ENCODE measurements at regions not wholly inside any gene's neighbourhood (a gene's known extent, or its start where the extent isn't known, plus 50 kb on each side); places are given as distances from the start of the nearest gene placed in this dataset.
"Not testable (repeated sequence)": the region's sequence is repeated elsewhere in the genome, so short reads cannot be mapped to it uniquely, and the experiment has no call there.

DNA sequence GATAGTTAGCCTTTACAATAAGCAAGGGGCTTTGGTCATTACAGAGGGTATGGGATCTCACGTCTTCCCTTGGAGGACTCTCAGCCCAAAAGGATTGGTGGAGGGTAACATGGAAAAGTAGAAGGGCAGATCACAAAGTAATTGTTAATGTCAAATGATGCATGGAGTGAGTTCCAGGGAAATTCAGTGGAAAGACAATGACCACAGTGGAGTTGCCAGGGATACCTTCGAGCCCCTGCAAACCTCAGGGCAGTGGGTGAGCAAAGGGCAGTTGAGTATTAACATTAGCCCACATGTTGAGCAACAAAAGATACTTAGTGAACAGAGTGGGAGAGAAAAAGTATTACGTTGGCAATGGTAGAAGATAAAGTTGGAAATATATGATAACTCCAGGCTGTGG, 593.4 kb upstream of the NR2F2 start:
- DNase-seq: no peak

DNA sequence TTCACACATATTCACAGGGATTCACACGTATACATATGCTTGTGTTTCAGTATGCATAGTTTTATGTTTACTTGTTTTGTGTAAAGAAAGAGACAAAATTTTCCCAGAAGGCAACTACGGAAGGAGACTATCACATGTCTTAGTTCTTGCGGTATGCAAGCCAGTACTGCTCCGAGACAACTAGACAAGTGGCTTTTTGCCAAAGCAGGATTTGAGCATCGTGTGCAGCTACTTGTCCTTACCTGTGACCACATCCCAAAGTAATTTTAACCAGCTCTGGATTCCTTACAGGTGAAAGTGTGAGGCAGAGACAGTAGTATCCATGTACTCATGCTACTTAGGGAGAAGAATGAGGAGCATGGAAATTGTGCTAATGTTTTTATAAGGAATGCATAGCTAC, 591.4 kb upstream of the NR2F2 start:
- no peak for DNase-seq

DNA sequence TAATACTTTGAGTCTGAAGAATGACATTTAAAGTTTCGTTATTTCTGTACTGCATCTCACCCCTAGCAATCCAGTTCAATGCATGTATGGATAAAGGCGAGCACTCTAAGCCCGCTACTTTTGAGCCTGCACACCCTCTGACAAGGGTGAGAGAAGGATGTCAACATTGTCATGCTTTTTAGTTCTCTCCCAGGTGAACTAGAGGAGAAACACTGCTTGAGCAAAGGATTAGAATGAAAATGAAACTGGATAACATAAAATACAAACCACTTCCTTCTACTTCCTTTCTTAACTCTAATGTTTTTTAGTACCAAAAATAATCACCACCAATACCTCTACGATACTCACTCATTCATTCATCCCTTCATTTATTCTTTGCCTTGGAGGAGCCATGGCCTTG, 588.7 kb upstream of the NR2F2 start:
- DNase-seq: no peak

DNA sequence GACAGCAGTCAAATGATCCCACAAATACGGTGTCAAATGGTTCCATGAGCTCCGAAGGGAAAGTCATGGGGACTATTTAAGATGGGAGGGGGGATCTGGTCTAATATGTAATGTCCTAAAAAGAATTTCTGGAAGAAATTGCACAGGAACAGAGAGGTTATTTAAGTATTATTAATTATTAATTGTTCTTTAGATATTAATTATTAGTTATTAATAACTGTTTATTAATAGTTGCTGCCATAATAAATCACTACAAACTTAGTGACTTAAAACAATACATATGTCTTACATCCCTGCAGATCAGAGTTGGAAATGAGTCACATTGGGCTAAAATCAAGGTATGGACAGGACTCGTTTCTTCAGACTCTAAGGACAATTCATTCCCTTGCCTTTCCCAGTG, 588.2 kb upstream of the NR2F2 start:
- no peak for DNase-seq

DNA sequence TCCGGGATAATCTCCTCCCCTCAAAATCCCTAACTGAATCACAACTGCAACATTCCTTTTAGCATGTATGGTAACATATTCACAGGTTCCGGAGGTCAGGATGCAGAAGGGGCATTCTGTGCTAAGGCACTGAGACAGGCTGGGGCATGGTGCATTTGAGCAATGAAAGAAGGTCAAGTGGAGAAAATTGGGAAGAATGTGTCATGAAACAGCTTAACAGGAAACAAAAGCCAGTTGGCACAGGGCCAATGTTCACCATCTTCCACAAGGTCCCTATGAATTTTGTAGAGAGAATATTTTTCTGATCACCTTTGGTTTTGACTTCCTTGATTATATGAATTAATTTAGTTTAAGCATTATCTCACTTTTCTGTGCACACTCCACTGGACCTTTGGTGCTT, 587.7 kb upstream of the NR2F2 start:
- DNase-seq: no peak

DNA sequence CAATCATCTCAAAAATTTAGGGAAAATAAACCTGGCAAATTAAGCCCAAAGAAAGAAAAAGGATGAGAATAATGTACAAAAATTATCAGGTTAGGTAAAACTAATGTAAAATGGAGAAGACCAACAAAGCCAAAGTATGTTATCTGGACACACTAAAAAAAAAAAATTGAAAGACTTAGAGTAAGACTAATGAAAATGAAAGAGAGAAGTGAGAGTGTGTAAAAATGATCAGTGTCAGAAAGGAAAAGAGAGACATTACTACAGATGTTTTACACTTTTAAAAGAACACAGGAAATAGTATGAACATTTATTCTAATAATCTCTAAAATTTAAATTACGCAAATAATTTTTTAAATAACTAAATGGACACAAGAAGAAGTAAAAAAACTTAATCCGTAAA, 573.3 kb upstream of the NR2F2 start:
- no peak for DNase-seq

DNA sequence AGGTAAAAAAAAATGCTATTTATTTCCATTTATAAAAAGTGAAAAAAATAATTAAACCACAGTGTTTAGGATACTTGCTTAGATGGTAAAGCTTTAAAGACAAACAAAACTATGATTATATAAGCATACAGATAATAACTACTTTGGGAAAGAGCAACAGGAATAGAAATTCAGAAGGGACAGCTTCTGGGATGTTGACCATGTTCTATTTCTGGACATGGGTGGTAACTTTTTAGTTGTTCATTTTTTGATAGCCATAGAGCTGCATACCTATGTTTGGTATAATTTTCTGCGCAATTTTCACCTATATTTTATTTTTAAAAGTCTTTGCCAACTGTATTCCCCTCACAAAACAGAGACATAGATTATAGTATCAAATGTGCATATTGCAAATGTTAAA, 572.0 kb upstream of the NR2F2 start:
- no peak for DNase-seq

DNA sequence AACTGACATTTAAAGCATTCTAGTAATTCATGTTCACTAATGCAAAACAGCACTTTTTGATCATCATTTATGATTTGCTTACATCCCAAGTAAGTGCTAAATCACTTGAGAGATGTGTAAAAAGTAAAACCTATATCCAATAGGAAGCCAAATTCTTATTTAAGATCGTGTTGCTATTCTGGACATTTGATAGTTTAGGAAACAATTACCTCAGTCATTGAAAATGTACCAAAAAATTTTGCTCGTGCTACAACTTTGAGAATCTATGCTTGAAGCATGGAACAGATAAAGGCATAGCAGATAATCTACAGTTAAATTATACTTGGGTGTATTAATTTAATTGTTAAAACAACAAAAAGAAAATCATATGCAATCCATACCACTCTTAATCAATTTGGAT, 571.6 kb upstream of the NR2F2 start:
- no peak for DNase-seq

DNA sequence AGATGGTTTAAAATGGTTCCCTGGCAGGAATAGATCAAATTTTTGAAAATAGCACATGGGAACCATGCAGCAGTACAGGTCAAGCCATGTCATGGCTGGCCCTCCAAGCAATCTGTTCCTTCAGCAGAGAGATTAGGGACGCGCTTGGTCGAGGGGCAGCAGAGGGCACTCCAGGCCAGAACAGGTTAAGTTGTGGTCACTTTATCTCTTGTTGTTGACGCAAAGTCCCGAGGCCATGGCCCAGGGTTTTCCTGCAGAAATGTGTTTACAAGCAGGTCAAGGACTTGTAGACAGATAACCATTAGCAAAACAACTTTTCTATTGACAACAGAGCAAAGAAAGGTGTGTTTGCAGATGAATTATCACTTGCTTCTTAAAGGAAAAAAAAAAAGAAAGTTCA, 570.0 kb upstream of the NR2F2 start:
- no peak for DNase-seq

DNA sequence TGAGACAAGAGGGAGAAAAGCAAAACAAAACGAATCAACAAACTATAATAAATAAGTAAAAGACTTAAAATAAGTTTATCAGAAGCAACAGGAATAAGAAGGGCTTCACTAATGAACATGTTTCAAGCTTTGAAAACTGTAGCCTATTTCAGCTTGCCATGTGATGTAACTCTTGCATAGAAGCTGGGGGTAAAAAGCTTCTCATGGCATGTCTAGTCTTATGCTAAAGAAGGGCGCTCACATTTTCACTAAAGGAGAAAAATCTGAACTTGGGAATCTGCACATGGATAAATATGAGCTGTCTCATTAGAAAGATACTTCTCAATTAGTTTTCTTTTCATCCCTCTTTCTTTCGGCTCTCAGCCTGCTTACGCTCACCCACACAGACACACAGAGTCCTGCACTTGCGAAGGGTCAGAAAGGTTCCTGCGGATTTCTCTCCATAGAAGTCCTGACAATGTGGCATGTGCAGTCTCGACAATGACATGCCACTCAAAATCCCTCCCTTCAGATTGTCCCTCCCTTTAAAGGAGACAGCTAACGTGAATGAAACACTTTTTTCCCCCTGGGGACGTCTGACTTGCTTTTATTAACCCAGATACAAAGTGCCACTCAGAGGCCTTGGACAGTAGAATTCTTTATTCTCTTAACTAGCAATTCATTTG, 568.9 kb upstream of the NR2F2 start:
- no peak for DNase-seq

DNA sequence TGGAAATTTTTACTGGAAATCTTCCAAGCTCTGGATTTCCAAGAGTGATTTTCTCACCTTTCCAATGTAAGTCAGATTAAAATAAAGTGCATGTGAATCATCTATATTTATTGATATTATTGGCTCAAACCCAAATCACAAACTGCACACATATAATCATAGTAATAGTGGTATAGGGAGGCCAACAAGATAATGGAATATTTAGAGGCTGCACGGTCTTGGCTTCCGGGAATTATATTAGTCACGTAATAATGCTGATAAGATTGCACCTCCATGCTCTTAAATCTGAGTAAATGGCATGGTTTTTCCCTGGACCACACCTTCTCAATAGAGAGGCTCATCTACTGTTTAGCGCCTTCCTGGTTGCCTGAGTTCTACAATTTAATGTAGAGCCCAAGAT, 567.1 kb upstream of the NR2F2 start:
- no peak for DNase-seq

DNA sequence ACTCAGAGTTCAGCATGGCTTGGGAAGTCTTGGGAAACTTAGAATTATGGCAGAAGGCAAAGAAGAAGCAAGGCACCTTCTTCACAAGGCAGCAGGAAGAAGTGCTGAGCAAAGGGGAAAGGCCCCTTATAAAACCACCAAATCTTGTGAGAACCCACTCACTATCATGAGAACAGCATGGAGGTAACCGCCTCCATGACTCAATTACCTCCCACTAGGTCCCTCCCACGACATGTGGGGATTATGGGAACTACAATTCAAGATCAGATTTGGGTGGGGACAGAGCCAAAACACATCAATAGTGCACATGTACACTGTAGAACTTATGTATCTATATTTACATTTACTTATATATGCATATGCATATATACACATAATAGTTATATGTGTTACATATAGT, 565.3 kb upstream of the NR2F2 start:
- no peak for DNase-seq

DNA sequence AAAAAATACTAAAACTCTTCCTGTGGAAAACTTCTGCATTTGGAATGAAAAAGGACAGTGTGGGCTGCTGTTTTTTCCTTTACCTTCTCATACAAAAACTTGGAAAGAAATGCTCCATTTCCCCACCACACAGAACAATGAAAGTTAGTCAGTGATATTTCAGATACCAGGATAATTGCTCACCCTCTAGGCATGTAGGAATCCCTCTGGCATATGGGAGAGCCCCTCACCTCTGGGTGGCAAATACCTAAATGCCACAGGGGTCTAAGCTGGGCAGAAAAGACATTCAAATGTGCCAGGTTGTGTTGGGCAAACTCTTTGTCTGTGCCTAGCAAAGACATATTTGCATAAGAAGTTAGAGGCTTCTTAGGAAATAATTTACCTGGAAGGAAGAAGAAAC, 560.3 kb upstream of the NR2F2 start:
- peak; percentile 7 for DNase-seq

DNA sequence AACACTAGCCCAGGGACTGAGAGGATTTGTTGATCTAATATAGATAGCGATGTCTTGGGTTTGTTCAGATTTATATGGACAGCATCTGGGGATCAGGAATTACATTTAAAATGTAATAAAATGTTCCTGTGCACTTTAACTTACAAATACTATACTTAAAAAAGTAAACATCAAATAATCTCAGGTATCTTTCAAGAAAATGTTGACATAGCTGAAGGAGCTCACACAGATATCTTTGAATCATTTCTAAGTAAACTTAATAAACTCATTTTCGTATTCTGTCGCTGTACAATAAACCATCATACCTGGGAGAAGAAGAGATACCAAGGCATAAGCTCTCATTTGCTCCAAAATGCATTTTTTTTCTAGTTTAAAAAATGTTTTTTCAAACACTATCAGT, 557.5 kb upstream of the NR2F2 start:
- no peak for DNase-seq

DNA sequence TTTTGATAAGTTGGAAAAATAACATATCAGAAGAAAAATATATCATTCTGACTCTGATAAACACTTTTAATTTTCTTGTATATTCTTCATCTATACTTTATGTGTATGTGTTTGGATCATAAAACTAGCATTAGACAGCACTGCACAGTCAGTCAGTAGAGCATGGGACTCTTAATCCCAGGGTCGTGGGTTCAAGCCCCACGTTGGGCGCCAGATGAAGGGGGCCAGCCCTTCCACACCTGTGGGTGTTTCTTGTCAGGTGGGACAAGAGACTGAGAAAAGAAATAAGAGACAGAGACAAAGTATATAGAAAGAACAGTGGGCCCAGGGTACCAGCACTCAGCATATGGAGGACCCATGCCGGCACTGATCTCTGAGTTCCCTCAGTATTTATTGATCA, 546.0 kb upstream of the NR2F2 start:
- DNase-seq: no peak

DNA sequence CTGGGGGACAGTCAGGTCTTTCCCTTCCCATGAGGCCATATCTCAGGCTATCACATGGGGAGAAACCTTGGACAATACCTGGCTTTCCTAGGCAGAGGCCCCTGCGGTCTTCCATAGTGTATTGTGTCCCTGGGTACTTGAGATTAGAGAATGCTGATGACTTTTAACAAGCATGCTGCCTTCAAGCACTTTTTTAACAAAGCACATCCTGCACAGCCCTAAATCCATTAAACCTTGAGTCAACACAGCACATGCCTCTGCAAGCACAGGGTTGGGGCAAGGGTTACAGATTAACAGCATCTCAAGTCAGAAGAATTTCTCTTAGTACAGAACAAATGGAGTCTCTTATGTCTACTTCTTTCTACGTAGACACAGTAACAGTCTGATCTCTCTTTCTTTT, 545.2 kb upstream of the NR2F2 start:
- not testable (repeated sequence) for DNase-seq

DNA sequence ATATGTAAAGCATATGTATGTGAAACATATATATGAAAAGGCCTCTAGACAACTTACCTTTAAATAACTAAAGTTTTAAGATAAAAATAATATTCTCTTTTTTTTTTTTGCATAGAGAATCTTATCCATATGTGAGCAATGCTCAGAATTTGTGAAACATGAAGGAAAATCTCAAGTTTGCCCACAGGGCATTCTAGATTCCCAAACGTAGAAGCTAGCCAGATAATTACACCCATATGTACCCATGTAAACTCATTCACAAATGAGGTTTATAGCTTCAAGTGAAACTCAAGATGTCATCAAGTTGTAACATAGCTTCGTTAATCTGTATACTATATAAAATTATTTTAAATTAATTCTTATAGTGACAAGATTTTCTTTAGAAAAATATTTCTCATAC, 537.3 kb upstream of the NR2F2 start:
- peak; percentile 16 for DNase-seq

DNA sequence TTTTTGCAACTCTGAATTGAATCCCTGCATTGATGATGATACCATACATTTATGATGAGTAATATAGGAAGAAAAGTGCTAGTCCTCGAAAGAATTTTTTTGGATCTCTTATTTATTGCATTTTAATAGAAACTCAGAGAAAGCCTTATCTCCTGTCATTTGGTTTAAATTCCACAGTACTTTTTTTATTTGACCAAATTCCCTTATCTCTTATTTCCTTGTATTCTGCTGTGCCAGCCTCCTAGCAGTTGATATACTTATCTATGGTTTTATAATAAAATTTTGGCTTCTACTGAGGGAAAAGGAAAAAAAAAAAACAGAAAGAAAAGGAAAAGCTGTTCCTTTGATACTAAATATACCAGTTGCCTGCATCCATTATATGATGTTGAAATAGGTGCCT, 535.1 kb upstream of the NR2F2 start:
- peak; percentile 5 for DNase-seq

DNA sequence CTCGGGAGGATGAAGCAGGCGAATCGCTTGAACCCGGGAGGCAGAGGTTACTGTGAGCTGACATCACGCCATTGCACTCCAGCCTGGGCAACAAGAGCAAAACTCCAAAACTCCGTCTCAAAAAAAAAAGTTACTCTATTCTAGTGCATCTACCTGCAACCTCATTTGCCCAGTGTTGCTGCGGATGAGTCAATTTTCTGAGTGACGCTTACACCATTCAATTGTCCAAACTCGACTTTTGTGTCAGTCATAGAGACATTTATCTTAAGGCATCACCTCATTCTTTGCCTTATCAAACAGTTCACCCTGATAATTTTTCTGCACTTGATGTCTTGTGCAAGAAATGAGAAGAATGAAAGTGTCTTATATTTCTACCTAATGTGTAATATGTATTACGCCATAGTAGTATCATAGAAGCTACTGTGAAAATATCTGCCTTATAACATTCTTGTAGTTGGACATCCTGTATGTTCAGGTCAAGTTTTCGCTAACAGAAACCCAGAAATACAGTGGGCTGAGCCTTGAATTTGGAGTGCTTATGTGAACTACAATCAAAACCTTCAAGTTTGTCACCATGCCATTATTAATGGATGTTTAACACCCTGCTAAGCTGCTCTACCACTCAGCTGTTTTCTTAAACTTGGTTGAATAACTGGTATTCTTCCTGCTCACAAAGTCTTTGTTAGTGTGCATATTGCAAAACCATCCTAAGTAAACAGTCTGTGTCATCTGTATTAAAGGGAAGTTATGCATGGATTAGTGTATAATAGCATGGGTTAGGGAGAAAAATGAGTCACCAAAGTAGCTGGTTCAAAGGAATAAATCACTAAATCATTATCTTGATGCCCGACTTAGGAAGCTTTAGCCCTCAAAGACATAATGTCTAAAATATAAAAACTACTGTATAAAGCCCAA, 531.0 kb upstream of the NR2F2 start:
- DNase-seq: peak; percentile 81

DNA sequence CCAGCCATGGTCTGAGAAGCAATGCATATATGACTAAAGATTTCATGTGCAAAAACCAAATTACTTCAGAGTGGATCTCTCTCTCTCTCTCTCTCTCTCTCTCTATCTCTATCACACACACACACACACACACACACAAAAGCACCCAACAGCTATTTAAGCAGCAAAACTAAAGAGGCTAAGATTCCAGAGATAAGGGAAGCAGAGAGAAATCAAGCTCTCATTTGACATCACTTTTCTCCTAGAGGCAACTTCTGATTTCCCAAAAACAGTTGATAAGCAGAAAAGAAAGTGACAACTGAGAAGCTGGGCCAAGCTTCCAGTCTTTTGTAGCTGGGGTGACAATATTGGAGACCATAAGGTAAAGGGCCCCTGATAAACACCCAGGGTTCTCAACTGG, 526.0 kb upstream of the NR2F2 start:
- DNase-seq: no peak

DNA sequence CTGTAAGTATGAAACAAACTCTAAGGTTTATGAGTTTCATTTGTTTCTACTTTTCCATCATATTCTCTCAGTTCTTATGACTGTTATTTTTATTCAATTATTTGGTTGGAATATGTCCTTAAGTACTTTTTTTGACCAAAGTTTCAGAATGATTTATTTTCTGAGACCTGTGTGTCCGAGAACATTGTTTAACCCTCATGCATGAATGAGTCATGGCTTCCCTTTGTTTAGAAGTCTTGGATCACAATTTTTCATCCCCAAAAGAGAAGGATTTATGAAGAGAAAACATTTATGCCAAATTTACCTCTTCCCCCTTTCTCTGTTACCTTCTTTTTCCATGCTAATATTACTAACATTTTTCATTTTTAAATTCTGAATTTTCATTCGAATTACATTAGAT, 518.0 kb upstream of the NR2F2 start:
- DNase-seq: peak; percentile 6

DNA sequence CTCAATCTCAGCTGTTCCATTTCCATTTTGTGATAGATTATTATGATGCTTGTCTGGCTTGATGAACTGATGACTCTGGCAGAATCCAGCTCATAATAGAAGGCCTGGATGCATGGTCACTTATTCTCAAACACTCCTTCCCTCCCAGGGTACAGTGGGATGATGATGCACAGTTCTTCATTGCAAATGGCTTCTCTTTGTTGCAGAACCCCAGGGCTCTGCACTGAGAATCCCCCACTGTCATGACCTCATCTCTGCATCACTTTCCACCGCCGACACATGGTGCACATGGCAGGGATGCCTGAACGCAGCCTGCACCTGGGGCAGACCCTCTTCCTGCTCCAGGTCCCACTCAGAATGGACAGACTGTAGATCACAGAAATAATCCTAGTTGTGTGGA, 515.6 kb upstream of the NR2F2 start:
- DNase-seq: no peak

DNA sequence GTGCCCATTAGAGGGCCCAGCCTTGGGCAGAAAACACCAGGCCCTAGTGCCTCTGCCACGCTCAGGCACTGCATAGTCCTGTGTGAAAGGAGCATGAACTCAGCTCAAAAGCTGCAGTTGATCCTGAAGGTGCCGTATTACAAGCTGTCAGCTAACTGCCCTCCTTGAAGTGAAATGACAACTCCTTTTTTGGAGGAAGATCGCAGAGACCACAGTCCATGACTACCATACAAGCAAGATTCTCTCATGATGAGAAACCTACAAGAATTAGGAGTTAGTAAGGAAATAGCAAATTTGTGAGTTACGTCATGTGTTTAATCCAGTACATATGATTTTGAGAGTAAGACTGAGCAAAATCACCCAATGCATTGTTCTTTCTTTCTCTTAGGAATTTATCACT, 513.9 kb upstream of the NR2F2 start:
- DNase-seq: peak; percentile 38

DNA sequence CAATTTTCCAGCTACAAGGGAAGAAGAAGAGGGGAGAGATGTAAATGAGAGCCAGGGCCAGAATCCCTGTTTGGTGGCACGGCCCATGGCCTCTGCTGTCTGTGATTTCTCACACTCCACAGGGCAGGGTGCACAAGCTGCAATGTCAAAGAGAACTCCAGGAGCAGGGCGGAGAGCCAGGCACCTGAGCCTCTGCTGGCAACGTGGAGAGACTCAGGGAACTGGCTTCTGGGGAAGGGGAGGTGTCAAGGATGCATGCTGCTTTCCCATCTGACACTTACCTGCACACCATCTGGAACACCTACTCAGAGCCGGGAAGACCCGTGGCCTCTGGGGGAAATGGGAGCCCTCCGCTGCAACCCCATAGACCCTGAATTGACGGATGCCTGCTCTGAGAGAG, 507.5 kb upstream of the NR2F2 start:
- DNase-seq: no peak

DNA sequence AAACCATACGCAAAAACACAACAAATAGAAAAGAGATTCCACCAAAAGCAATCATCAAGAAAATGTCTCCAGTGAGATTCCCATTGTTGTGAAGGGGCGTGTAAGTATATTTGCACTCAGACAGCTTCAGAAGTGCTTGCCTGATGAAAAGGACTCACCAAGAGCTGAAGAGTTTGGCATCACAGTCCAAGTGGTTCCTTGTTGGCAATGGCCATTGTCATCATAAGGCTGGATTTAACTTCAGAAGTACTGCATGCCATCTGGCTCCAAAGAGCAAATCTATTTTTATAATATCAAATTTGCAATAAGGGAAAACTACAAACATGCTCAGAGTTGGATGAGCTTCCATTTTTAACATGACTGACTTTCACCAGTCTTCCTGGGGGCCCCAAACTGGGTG, 505.3 kb upstream of the NR2F2 start:
- DNase-seq: no peak

Measured in fibroblast of skin of right quadriceps (primary cell).